AG09309 (cell line): ENCODE measurements at regions not wholly inside any gene's neighbourhood (a gene's known extent, or its start where the extent isn't known, plus 50 kb on each side); places are given as distances from the start of the nearest gene placed in this dataset.

Experiments
- DNase-seq: peaks from one replicate; pipeline ENCODE4 v3.0.0-alpha.2; 2010; ENCODE audit warnings: low read depth
- H3K4me3 ChIP-seq: 2 replicates; pipeline ENCODE4 v1.5.1; 2011; ENCODE audit warnings: mild to moderate bottlenecking, low read depth, low read length, moderate library complexity; ENCODE audit not compliant: control insufficient read depth
- TF ChIP-seq, protein P1 (sequence below): IDR thresholded peaks from 2 replicates; pipeline ENCODE4 v1.5.1; 2011; ENCODE audit warnings: mild to moderate bottlenecking, low read depth, low read length, inconsistent platforms; ENCODE audit not compliant: insufficient read depth, control insufficient read depth; ENCODE audit errors: missing control alignments

DNA sequence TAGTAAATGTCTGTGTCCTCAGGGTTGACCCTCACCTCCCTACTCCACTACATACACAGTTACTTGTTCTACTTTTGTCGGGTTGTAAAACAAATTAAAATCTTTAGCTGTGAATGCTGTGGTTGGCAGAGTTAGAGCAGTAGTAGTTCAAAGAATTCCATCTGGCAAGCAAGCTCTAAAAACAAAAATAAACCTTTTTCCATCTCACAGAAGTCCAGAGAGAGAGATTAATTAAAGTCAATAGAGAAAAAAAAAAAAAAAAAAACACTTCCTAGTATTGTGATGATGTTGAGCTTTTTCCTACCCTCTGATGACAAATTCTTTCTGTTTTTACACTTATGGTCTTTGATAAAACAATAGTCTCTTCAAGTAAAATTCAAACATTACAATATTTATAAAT, 338.4 kb downstream of the PCDH17 start:
- TF ChIP-seq, protein P1, sequence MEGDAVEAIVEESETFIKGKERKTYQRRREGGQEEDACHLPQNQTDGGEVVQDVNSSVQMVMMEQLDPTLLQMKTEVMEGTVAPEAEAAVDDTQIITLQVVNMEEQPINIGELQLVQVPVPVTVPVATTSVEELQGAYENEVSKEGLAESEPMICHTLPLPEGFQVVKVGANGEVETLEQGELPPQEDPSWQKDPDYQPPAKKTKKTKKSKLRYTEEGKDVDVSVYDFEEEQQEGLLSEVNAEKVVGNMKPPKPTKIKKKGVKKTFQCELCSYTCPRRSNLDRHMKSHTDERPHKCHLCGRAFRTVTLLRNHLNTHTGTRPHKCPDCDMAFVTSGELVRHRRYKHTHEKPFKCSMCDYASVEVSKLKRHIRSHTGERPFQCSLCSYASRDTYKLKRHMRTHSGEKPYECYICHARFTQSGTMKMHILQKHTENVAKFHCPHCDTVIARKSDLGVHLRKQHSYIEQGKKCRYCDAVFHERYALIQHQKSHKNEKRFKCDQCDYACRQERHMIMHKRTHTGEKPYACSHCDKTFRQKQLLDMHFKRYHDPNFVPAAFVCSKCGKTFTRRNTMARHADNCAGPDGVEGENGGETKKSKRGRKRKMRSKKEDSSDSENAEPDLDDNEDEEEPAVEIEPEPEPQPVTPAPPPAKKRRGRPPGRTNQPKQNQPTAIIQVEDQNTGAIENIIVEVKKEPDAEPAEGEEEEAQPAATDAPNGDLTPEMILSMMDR = no peak
- H3K4me3 ChIP-seq = no peak overlapping the region
- DNase-seq = no peak

DNA sequence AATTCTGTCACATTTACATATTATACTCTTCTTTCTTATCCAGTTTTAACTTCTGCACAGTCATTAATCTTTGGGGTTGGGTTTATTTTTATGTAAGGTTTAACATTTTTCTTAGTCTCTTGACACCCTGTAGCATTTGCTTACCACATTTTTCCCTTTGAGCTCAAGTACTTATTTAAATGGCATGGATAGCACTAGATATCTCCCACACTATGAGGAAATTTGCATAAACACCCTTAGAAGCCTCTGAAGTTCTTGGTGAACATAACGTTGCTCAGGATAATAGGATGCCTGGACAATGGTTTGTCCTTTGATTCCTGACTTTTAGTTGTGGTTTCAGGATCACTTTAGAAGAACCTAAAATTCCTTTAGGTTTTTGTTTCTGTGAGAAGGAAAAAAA, 338.9 kb downstream of the PCDH17 start:
- TF ChIP-seq, protein P1 = no peak
- no peak for DNase-seq
- no peak overlapping the region for H3K4me3 ChIP-seq

DNA sequence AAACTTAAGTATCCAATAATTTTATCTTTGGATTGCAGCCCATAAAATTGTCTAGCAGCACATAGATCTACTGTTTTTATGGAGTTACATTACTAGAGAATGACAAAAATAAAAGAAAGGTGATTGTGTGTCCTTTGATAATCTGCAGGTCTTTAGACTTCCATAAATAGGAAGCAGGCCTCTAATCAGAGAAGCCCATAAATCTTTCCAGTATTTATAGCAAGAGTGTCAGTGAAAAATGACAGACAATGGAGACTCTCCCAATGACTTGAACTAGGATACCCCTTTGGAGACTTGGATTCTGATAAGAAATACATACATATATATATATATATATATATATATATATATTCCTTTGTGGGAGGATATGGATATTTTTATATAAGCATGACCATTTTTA, 351.2 kb downstream of the PCDH17 start:
- no peak overlapping the region for H3K4me3 ChIP-seq
- no peak for DNase-seq
- TF ChIP-seq, protein P1 = no peak

DNA sequence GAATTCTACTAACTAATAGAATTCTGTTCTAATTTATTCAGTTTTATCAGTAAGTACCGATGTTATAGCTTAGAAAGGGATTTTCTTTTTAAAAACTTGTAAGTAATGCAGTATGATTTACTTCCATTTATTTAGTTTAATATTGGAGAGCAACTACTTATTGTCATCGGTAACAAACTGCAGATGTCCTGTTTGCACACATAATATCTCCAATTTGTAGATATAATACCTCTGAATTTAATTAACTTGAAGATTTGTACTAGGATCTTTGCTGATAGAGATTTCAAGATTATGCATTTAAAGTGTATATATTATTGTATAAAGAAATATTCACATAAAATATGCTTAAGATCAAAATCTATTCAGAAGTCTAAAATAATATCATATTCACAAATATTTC, 356.7 kb downstream of the PCDH17 start:
- TF ChIP-seq, protein P1 = no peak
- no peak overlapping the region for H3K4me3 ChIP-seq
- no peak for DNase-seq

DNA sequence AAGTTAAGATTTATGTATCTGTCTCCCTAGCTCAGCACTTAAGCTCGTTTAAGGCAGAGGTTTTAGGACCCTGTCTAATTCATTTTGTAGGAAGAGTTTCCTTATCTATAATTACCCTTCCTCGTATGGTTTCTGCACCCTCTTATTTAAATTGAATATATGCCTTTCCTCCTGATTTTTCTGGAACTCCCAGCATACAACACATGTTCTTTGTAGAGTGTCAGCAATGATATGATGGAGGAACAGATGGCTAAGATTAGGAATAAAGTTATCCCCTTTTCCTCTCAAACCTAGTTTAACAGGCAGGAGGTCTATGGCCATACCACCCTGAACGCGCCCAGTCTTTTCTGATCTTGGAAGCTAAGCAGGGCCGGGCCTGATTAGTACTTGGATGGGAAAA, 359.5 kb downstream of the PCDH17 start:
- no peak overlapping the region for H3K4me3 ChIP-seq
- DNase-seq = no peak
- TF ChIP-seq, protein P1 = no peak

DNA sequence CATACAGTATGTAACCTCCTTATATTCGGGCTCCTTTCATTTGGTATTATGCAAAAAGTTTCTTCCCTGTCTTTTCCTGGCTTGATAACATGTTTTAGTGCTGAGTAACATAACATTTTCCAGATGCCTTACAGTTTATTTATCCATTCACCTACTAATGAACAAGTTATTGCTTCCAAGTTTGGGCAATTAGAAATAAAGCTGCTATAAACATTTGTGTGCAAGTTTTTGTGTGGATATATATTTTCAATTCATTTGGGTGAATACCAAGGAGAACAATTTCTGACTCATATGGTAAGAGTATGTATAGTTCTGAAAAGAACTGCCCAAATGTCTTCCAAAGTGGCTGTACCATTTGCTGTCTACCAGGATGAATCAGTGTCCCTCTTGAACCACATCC, 360.9 kb downstream of the PCDH17 start:
- TF ChIP-seq, protein P1 = no peak
- DNase-seq = no peak

DNA sequence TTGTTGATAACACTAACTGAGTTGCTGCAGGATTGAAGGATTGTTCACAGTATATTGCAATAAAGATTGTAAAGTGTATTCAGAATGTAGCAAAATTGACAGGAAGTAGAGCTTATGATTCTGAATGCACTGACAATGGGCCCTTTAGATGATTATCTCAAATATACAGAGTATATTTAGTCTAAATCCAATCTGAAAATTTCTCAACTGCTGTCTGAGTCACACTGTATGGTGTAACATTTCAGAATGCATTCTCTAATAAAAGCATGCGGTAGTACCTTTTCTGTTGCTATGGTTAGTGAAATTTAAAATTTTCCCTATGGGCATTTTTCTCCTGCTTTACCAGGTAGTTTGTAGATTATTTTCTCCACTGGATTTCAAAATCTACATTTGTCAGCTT, 365.2 kb downstream of the PCDH17 start:
- no peak for DNase-seq
- TF ChIP-seq, protein P1 = no peak
- H3K4me3 ChIP-seq = no peak overlapping the region

More for the DNA sequence above, 360.9 kb downstream of the PCDH17 start:
- no peak overlapping the region for H3K4me3 ChIP-seq
